NB4 (cell line): ENCODE measurements at regions not wholly inside any gene's neighbourhood (a gene's known extent, or its start where the extent isn't known, plus 50 kb on each side); places are given as distances from the start of the nearest gene placed in this dataset.

Source experiments
- DNase-seq: peaks from one replicate; pipeline ENCODE4 v3.0.0; 2010; ENCODE audit warnings: low read depth
- H3K4me3 ChIP-seq: one replicate; pipeline ENCODE4 v1.5.1; 2011; ENCODE audit warnings: mild to moderate bottlenecking, low read depth, low read length, moderate library complexity
- CTCF ChIP-seq: IDR thresholded peaks from one replicate; pipeline ENCODE4 v1.5.1; 2012; ENCODE audit warnings: low read depth, low read length
- MAX ChIP-seq: IDR thresholded peaks from 2 replicates; pipeline ENCODE4 v1.6.1; 2011; ENCODE audit warnings: low read depth, low read length
- MYC ChIP-seq: IDR thresholded peaks from 2 replicates; pipeline ENCODE4 v1.6.1; 2011; ENCODE audit warnings: low read depth, low read length
- POLR2A ChIP-seq: IDR thresholded peaks from 2 replicates; pipeline ENCODE4 v1.6.1; 2011; ENCODE audit warnings: mild to moderate bottlenecking; ENCODE audit not compliant: insufficient read length; ENCODE audit errors: extremely low read depth

- no peak overlapping the region for H3K4me3 ChIP-seq
- TF ChIP-seq CTCF: no peak
- TF ChIP-seq POLR2A: no peak
- no peak for TF ChIP-seq MYC
- no peak for TF ChIP-seq MAX
- no peak for DNase-seq
These were observed 366.1 kb upstream of the ZNF32 start for GRCh38 chr10:44014644-44015250.

GRCh38 chr10:44013981-44014380, 365.3 kb upstream of the ZNF32 start:
- TF ChIP-seq MAX (no peak), POLR2A (no peak), MYC (no peak), CTCF (no peak)
- no peak overlapping the region for H3K4me3 ChIP-seq
- peak; percentile 2 for DNase-seq

- TF ChIP-seq POLR2A (no peak), MYC (no peak), MAX (no peak)
- no peak overlapping the region for H3K4me3 ChIP-seq
- no peak for DNase-seq
These were observed 364.2 kb upstream of the ZNF32 start for GRCh38 chr10:44012921-44013320.

DNA sequence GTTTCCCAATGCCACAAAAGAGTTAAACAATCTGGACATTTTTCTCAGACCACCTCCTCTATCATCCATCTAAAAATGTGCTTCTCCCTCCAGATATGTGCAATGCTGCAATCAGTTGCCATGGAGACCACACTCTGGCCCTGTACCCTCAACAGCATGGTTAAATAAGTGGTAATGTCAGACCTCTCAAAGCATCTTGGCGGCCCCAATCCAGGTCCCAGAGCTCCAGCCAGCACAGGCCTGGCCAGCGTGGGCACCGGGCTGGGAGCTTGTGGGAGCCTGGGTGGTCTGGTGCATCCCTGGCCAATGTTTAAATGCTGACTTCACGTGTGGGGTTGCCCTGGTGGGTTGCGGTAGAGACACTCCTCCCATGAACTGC, 362.9 kb upstream of the ZNF32 start:
- no peak for DNase-seq
- H3K4me3 ChIP-seq: no peak overlapping the region
- TF ChIP-seq MYC: no peak

DNA sequence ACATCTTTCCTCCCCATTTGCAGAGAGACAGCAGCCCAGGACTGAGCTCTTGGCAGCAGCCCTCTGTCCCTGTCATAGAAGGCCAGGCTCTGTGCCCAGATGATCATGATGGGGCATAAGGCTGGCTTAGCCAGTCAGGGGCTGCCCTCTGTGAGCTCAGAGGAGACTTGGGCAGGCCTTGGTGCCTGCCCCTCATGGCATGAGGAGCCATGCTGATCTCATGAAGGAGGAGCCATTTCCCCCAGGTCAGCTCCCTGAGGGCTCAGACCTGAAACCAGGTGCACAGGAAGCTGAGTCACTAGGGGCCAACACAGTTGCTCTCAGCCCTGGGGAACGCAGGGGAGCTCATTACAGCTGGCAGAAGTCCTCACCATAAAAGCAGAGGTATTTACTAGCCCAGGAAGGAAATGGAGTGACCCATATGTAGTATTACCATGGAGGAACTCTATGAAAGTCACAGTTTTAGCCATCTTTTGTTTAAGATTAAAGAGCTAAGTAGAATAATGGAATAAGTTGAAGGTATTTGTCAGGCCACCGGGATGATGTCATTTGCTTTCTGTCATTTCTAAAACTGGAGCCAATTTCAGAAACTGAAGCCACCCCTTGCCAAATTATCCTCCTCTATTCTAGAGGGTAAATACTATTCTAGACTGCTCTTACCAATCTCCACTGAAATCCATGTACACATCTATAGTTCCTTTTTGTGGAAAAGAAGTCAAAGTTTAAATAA, 362.4 kb upstream of the ZNF32 start:
- no peak overlapping the region for H3K4me3 ChIP-seq
- DNase-seq: no peak
- no peak for TF ChIP-seq CTCF
- no peak for TF ChIP-seq MAX
- no peak for TF ChIP-seq MYC
- no peak for TF ChIP-seq POLR2A

DNA sequence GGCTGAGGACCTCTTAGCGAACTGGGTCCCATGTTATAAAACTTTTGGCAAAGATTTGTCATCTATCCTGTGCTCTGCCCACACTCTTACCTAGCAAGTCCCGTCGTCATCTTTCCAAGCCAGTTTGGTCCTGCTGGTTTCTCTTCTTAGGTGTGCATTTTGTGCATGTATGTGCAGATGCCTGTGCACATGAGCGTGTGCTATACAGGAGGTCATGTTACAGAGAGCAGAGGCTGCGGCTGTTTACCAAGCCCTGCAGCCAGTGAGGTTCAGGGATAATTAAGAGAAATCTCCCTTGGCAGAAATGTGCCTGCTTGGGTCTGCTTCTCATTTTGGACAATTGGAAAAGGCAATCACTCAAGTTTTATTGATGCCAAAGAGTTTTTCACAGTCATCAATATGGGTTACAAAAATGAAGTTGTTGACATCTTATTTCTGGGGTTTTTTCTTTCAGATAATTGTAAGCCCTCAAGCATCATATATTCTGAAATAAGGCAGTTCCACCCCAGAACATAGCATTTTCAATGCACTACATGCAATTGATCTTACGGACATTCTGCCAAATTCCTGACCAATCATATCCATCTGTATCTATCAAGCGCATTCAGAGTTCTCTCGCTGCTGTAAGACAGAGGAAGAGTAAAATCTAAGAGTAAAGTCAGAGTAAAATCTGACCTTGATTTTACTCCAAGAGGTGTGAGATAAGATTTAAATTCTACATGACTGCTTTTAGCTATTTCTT, 361.4 kb upstream of the ZNF32 start:
- H3K4me3 ChIP-seq: no peak overlapping the region
- no peak for TF ChIP-seq MAX
- no peak for TF ChIP-seq MYC
- TF ChIP-seq CTCF: no peak
- TF ChIP-seq POLR2A: no peak
- no peak for DNase-seq
